ENCODE measurements at regions not wholly inside any gene's neighbourhood (a gene's known extent, or its start where the extent isn't known, plus 50 kb on each side); places are given as distances from the start of the nearest gene placed in this dataset.

DNA sequence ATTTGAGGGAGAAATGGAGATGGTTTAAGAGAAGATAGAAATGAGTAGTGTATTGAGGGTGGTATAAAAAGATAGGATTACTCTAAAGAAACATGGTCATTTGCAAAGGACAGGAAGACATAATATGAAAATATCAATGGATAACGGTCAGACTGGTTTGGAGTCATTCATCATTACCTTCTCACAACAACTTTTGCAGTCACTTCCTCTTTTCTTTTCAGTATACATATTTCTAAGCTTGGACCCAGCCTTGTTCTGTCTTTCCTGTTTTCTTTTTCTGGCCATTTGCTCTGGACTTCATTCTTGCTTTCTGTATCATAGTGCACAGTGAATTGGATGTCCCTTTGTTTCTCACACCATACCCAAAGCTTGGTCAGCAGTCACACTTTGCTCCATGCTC lies 966.5 kb upstream of the TYRP1 start:
- no peak overlapping the region for H3K4me3 ChIP-seq (ENCODE audit: low read length)
- H2AFZ ChIP-seq (ENCODE audit: low read length), result no peak overlapping the region
- ATAC-seq, result no peak
- no TSS peak for BruUV-seq (replicated peaks)
- no peaks in the 10 kb centered on the region for H3K4me1 ChIP-seq (ENCODE audit: insufficient read depth, low read length)
- H3K9me2 ChIP-seq (replicated peaks; ENCODE audit: low read length), result no peaks in the 10 kb centered on the region
- no peak overlapping the region for H3K27ac ChIP-seq (ENCODE audit: low read length)
- H4K20me1 ChIP-seq (ENCODE audit: low read length), result no peaks in the 10 kb centered on the region
- H3K4me2 ChIP-seq (ENCODE audit: low read length), result no peak overlapping the region
- no peak for DNase-seq
- TF ChIP-seq EZH2 (IDR thresholded peaks at IDR 0.05; ENCODE audit: low read length, unreplicated experiment) (no peak), EZH2phosphoT487 (IDR thresholded peaks at IDR 0.05; ENCODE audit: borderline replicate concordance, low read length) (no peak)
- TF ChIP-seq, protein P1, sequence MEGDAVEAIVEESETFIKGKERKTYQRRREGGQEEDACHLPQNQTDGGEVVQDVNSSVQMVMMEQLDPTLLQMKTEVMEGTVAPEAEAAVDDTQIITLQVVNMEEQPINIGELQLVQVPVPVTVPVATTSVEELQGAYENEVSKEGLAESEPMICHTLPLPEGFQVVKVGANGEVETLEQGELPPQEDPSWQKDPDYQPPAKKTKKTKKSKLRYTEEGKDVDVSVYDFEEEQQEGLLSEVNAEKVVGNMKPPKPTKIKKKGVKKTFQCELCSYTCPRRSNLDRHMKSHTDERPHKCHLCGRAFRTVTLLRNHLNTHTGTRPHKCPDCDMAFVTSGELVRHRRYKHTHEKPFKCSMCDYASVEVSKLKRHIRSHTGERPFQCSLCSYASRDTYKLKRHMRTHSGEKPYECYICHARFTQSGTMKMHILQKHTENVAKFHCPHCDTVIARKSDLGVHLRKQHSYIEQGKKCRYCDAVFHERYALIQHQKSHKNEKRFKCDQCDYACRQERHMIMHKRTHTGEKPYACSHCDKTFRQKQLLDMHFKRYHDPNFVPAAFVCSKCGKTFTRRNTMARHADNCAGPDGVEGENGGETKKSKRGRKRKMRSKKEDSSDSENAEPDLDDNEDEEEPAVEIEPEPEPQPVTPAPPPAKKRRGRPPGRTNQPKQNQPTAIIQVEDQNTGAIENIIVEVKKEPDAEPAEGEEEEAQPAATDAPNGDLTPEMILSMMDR (conservative IDR thresholded peaks at IDR 0.05; ENCODE audit: low read depth, low read length), result no peak
- H3K79me2 ChIP-seq (ENCODE audit: low read length), result no peaks in the 10 kb centered on the region
- ChIA-PET CTCF (no interaction called here), POLR2A (ENCODE audit: unreplicated experiment) (no interaction called here)
- no peaks in the 10 kb centered on the region for H3K9me3 ChIP-seq (ENCODE audit: low read length)
- intact Hi-C loops (cut with micrococcal nuclease), result no loop called here
- H3F3A ChIP-seq (ENCODE audit: low read length, unreplicated experiment), result no peaks in the 10 kb centered on the region
- no peak overlapping the region for H3K9ac ChIP-seq (ENCODE audit: low read length)
- no peaks in the 10 kb centered on the region for H3K36me3 ChIP-seq (ENCODE audit: low read depth, low read length)
- no peaks in the 10 kb centered on the region for H3K27me3 ChIP-seq (ENCODE audit: low read length)

DNA sequence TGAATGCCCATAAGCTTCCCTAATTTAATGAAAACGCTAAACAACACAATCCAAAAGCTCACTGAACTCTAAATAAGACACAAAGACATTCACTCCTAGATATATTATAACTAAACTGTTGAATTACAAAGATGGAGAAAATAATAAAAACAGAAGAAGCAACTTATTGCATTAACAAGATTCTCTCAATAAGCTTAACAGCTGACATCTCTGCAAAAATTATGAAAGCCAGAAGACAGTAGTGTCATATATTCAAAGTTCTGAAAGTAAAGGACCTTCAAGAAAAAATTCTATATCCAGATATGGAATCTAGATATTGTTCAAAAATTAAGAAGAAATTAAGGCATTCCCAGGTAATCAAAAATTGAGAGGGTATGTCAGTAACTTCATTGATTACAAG lies 957.8 kb upstream of the TYRP1 start:
- Histone ChIP-seq H3K4me2 (ENCODE audit: low read length) (no peak overlapping the region), H3K79me2 (ENCODE audit: low read length) (no peaks in the 10 kb centered on the region), H3K9me2 (replicated peaks; ENCODE audit: low read length) (no peaks in the 10 kb centered on the region), H3F3A (ENCODE audit: low read length, unreplicated experiment) (no peaks in the 10 kb centered on the region), H3K27me3 (ENCODE audit: low read length) (no peaks in the 10 kb centered on the region), H2AFZ (ENCODE audit: low read length) (no peak overlapping the region), H3K9ac (ENCODE audit: low read length) (no peak overlapping the region), H3K27ac (ENCODE audit: low read length) (no peak overlapping the region), H3K36me3 (ENCODE audit: low read depth, low read length) (no peaks in the 10 kb centered on the region), H3K4me1 (ENCODE audit: insufficient read depth, low read length) (no peaks in the 10 kb centered on the region), H3K4me3 (ENCODE audit: low read length) (no peak overlapping the region), H4K20me1 (ENCODE audit: low read length) (no peaks in the 10 kb centered on the region), H3K9me3 (ENCODE audit: low read length) (0 out of 2 replicates have a peak, but pooled peaks cover 4% of the 10 kb centered on the region)
- ChIA-PET POLR2A (ENCODE audit: unreplicated experiment) (no interaction called here), CTCF (no interaction called here)
- intact Hi-C loops (cut with micrococcal nuclease), result no loop called here
- no peak for DNase-seq
- no peak for ATAC-seq
- no peak for TF ChIP-seq EZH2phosphoT487 (IDR thresholded peaks at IDR 0.05; ENCODE audit: borderline replicate concordance, low read length)
- TF ChIP-seq, protein P1 (conservative IDR thresholded peaks at IDR 0.05; ENCODE audit: low read depth, low read length), result no peak
- TF ChIP-seq EZH2 (IDR thresholded peaks at IDR 0.05; ENCODE audit: low read length, unreplicated experiment), result no peak
- no TSS peak for BruUV-seq (replicated peaks)

GRCh38 chr9:11742471-11742870 lies 950.7 kb upstream of the TYRP1 start:
- no peak for TF ChIP-seq EZH2 (IDR thresholded peaks at IDR 0.05; ENCODE audit: low read length, unreplicated experiment)
- TF ChIP-seq EZH2phosphoT487 (IDR thresholded peaks at IDR 0.05; ENCODE audit: borderline replicate concordance, low read length), result no peak
- TF ChIP-seq, protein P1 (conservative IDR thresholded peaks at IDR 0.05; ENCODE audit: low read depth, low read length), result no peak
- H2AFZ ChIP-seq (ENCODE audit: low read length), result no peak overlapping the region
- H3K79me2 ChIP-seq (ENCODE audit: low read length), result no peaks in the 10 kb centered on the region
- H3F3A ChIP-seq (ENCODE audit: low read length, unreplicated experiment), result no peaks in the 10 kb centered on the region
- intact Hi-C loops (cut with micrococcal nuclease), result no loop called here
- H3K9ac ChIP-seq (ENCODE audit: low read length), result no peak overlapping the region
- DNase-seq (no peak), ATAC-seq (no peak)
- no peaks in the 10 kb centered on the region for H3K9me2 ChIP-seq (replicated peaks; ENCODE audit: low read length)
- POLR2A ChIA-PET (ENCODE audit: unreplicated experiment), result no interaction called here
- H3K27me3 ChIP-seq (ENCODE audit: low read length), result no peaks in the 10 kb centered on the region
- no TSS peak for BruUV-seq (replicated peaks)
- no peak overlapping the region for H3K4me3 ChIP-seq (ENCODE audit: low read length)
- H3K36me3 ChIP-seq (ENCODE audit: low read depth, low read length), result no peaks in the 10 kb centered on the region
- H3K4me2 ChIP-seq (ENCODE audit: low read length), result no peak overlapping the region
- no peaks in the 10 kb centered on the region for H4K20me1 ChIP-seq (ENCODE audit: low read length)
- H3K4me1 ChIP-seq (ENCODE audit: insufficient read depth, low read length), result no peaks in the 10 kb centered on the region
- CTCF ChIA-PET, result no interaction called here
- H3K9me3 ChIP-seq (ENCODE audit: low read length), result no peaks in the 10 kb centered on the region
- no peak overlapping the region for H3K27ac ChIP-seq (ENCODE audit: low read length)
